NCI-H524 treated with DMSO at 0.1 percent for 48 hours (cell line): ENCODE measurements at regions not wholly inside any gene's neighbourhood (a gene's known extent, or its start where the extent isn't known, plus 50 kb on each side); places are given as distances from the start of the nearest gene placed in this dataset.
"Not testable (repeated sequence)": the region's sequence is repeated elsewhere in the genome, so short reads cannot be mapped to it uniquely, and the experiment has no call there.

Experiments
- DNase-seq: peaks from one replicate; lab custom pipeline; 2025; lab: John Stamatoyannopoulos, UW

- no peak for DNase-seq
These were observed 141.0 kb downstream of the ADCYAP1 start for GRCh38 chr18:1045658-1046057.

GRCh38 chr18:1047406-1047805 is 142.7 kb downstream of the ADCYAP1 start:
- no peak for DNase-seq

GRCh38 chr18:1048032-1048431 is 143.4 kb downstream of the ADCYAP1 start:
- no peak for DNase-seq

- DNase-seq: no peak
These were observed 144.5 kb downstream of the ADCYAP1 start for GRCh38 chr18:1049173-1049572.

GRCh38 chr18:1050012-1050657 is 145.5 kb downstream of the ADCYAP1 start:
- DNase-seq: no peak

GRCh38 chr18:1052301-1052700 is 147.6 kb downstream of the ADCYAP1 start:
- no peak for DNase-seq

- no peak for DNase-seq
These were observed 149.0 kb downstream of the ADCYAP1 start for GRCh38 chr18:1053331-1054315.

- no peak for DNase-seq
These were observed 151.7 kb downstream of the ADCYAP1 start for GRCh38 chr18:1056404-1056803.

GRCh38 chr18:1057367-1057766 is 152.7 kb downstream of the ADCYAP1 start:
- no peak for DNase-seq

- no peak for DNase-seq
These were observed 157.9 kb downstream of the ADCYAP1 start for GRCh38 chr18:1062588-1062987.

GRCh38 chr18:1075322-1075721 is 170.7 kb downstream of the ADCYAP1 start:
- DNase-seq: no peak

GRCh38 chr18:1075876-1076275 is 171.2 kb downstream of the ADCYAP1 start:
- no peak for DNase-seq

- DNase-seq: no peak
These were observed 173.6 kb downstream of the ADCYAP1 start for GRCh38 chr18:1078301-1078700.

- not testable (repeated sequence) for DNase-seq
These were observed 179.0 kb downstream of the ADCYAP1 start for GRCh38 chr18:1083675-1084074.

GRCh38 chr18:1090758-1091157 is 186.1 kb downstream of the ADCYAP1 start:
- DNase-seq: no peak

- no peak for DNase-seq
These were observed 187.6 kb downstream of the ADCYAP1 start for GRCh38 chr18:1092228-1092627.

GRCh38 chr18:1094409-1094808 is 189.7 kb downstream of the ADCYAP1 start:
- no peak for DNase-seq

GRCh38 chr18:1097991-1098735 is 193.5 kb downstream of the ADCYAP1 start:
- not testable (repeated sequence) for DNase-seq

- no peak for DNase-seq
These were observed 198.2 kb downstream of the ADCYAP1 start for GRCh38 chr18:1102848-1103247.

GRCh38 chr18:1103537-1103936 is 198.9 kb downstream of the ADCYAP1 start:
- no peak for DNase-seq

- no peak for DNase-seq
These were observed 199.7 kb downstream of the ADCYAP1 start for GRCh38 chr18:1104181-1104881.

- no peak for DNase-seq
These were observed 219.8 kb downstream of the ADCYAP1 start for GRCh38 chr18:1124495-1124894.
